Left cardiac atrium (tissue), 4 donors: ENCODE measurements at regions not wholly inside any gene's neighbourhood (a gene's known extent, or its start where the extent isn't known, plus 50 kb on each side); places are given as distances from the start of the nearest gene placed in this dataset.

ENCODE experiments used
- ATAC-seq, 2 donors: fragments of 200-7000 bp; cut with Tn5 transposase; one replicate each; pipeline ENCODE4 v1.9.1; 2020; ENCODE audit warnings: mild to moderate bottlenecking in 2 of 2, moderate library complexity in 2 of 2
- DNase-seq: peaks from one replicate; pipeline ENCODE4 v3.0.0-alpha.2; 2020
- intact Hi-C, 2 donors: fragments of 100-400 bp; cut with DNase I; formaldehyde crosslinking; loops; one replicate each; pipeline versions ENCODE4 v1.14.1 to v1.15.1; 2022 to 2023
- donor health status: DM: no; HTN: yes; CAD: no.
- donor health status: DM: no; HTN: yes; CAD: no; lungs with severe emphysema.
- donor health status: DM: yes; HTN: yes; CAD: no.
- donor health status: Dilated cardiomyopathy.

GRCh38 chr2:43021791-43022509 is 204.5 kb downstream of the ZFP36L2 start:
- intact Hi-C loops = loop anchor here (5.0 to 10.0 kb wide), 5 partner anchors 40 to 460 kb away; partner anchors contain the start of gene ZFP36L2 (in 1 of the 2)
- ATAC-seq (no peak), DNase-seq (no peak)

GRCh38 chr2:43020990-43021669 is 205.3 kb downstream of the ZFP36L2 start:
- DNase-seq (no peak), ATAC-seq (no peak)
- intact Hi-C loops = loop anchor here (5.0 to 10.0 kb wide), 5 partner anchors 39 to 461 kb away; partner anchors contain the start of gene ZFP36L2 (in 1 of the 2)

- ATAC-seq = no peak
- DNase-seq = no peak
- intact Hi-C loops = loop anchor here (5.0 to 10.0 kb wide), 5 partner anchors 38 to 462 kb away; partner anchors contain the start of gene ZFP36L2 (in 1 of the 2)
Observed at GRCh38 chr2:43020296-43020695, 206.1 kb downstream of the ZFP36L2 start.

GRCh38 chr2:43019536-43020183 is 206.7 kb downstream of the ZFP36L2 start:
- ATAC-seq = no peak
- intact Hi-C loops = loop anchor here (5.0 to 10.0 kb wide), 5 partner anchors 37 to 463 kb away; partner anchors contain the start of gene ZFP36L2 (in 1 of the 2)
- no peak for DNase-seq

- peak in 1 of 2 donors; percentile 20 for ATAC-seq
Observed at GRCh38 chr2:43019025-43019367, 207.4 kb downstream of the ZFP36L2 start.

GRCh38 chr2:43018179-43019024 is 208.0 kb downstream of the ZFP36L2 start:
- ATAC-seq = peak; percentile 95
- DNase-seq = peak; percentile 88
- intact Hi-C loops = no loop called here

More at GRCh38 chr2:43019025-43019367, 207.4 kb downstream of the ZFP36L2 start:
- DNase-seq = no peak
- intact Hi-C loops = no loop called here

GRCh38 chr2:43013821-43014345 is 212.5 kb downstream of the ZFP36L2 start:
- ATAC-seq = no peak
- intact Hi-C loops = no loop called here
- no peak for DNase-seq

DNA sequence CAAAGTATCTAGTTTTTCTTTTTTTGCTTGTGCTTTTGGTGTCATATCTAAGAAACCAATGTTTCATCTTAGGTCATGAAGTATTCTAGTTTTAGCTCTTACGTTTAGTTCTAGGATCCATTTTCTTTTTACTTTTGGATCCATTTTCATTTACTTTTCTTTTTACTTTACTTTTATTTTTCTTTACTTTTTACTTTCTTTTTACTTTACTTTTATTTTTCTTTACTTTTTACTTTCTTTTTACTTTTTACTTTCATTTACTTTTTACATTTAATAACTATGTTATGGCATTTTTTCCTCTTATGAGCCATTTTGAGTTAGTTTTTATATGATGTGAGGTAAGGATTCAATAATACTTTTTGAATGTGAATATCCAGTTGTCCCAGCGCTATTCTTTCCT is 213.4 kb downstream of the ZFP36L2 start:
- ATAC-seq = no peak

DNA sequence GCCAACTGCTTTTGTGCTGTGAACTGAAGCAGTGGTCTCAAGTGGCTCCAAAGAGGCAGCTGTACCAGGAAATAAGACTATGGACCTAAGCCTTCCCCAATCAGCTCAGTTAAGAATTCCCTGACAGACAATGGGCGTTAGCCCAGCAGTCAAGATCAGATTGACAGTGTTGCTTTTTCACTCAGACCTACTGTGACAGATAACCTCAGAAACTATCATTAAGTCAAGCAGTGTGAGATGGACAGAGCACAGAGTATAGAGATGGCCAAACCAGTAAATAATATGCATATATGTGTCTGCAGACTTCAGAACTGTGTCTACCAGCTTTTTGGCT is 215.3 kb downstream of the ZFP36L2 start:
- DNase-seq (no peak), ATAC-seq (no peak)
- intact Hi-C loops = no loop called here

More for the DNA sequence above, 213.4 kb downstream of the ZFP36L2 start:
- no peak for DNase-seq
- intact Hi-C loops = no loop called here

DNA sequence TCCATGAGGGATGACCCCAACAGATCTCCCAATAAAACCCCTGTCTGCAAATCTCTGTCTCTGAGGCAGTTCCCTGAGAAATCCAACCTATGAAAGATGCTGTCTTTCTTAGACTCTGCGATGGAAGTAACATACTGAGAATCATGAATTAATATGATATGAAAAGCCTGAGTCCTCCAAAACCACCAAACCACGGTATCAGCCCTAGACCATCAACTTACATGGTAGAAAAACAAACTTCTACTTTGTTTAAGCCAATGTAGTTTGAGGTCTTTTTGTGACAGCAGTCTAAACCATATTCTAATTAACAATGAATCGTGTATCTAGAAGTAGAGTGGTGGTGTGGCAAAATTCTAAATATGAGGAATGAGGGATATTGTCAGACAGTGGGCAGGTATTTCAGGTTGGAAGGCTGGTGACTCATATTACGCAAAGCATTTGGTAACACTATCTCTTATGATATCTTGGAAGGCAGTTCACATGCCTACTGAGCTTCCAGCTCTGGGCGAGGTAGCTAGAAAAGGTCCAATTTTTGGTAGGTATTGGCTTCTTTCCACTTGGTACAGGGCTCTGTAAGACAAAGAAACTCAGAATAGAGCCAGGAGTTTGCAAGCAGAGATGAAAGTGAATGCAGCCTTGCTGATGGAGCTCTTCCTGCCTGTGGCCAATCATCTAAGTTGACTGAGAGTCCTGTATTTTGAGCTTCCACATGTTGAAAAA is 215.8 kb downstream of the ZFP36L2 start:
- DNase-seq (no peak), ATAC-seq (peak in 1 of 2 donors; percentile 80)
- intact Hi-C loops = no loop called here

DNA sequence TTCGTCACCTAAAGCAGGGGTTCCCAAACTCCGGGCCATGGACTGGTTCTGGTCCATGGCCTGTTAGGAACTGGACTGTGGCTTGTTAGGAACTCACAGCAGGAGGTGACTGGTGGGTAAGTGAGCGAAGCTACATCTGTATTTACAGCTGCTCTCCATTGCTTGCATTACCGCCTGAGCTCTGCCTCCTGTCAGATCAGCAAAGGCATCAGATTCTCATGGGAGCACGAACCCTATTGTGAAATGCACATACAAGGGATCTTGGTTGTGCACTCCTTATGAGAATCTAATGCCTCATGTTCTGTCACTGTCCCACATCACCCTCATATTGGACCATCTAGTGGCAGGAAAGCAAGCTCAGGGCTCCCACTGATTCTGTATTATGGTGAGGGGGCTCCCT is 217.0 kb downstream of the ZFP36L2 start:
- DNase-seq (no peak), ATAC-seq (no peak)
- intact Hi-C loops = no loop called here

- no peak for ATAC-seq
- intact Hi-C loops = no loop called here
- DNase-seq = no peak
Observed at GRCh38 chr2:43008388-43008787, 216.0 kb upstream of the HAAO start.

DNA sequence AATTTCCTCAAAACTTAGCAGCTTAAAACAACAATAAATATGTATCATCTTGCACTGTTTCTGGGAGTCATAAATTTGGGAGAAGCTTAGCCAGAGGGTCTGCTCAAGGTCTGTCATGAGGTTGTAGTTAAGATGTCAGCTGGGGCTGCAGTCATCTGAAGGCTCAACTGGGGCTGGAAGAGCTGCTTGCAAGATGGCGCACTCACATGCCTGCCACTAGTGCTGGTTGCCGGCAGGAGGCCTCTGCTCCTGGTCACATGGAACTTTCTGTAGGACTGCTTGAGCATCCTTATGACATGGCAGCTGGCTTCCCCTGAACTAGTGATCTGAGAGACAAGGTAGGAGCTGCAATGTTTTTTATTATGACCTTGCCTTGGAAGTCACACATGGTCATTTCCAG is 215.5 kb upstream of the HAAO start:
- intact Hi-C loops = no loop called here
- DNase-seq = no peak

DNA sequence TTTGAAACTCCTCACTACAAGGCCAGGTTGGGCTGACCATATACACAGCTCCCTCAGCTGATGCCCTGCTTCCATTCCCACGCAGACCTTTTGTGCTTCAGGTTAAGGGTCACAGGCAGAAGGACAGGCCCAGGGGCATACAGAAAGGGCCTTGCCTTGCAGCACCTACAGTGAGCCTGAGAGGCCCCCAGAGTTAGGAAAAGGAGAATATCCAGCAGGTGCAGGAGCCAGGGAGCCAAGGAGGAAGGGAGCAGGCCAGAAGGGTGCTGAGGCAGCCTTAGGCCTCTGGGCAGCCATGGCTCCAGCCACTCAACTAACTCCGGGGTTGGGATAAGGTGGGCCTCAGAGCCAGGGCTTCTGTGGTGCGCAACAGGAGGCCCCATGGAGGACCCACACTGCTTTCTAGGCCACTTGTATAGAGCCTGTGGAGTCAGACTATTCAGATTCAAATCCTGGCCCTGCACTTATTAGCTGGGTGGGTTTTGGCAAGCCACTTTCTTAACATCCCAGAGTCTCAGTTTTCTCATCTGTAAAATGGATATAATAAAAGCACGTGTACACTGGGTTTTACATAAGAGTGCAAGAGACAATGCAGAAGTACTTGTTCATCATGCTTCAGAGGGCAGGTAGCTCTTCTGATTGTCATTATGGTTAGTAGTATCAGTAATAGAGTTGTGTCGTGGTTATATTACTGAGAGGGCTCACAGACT is 214.6 kb upstream of the HAAO start:
- intact Hi-C loops = no loop called here
- no peak for DNase-seq
- ATAC-seq = no peak

More for the DNA sequence above, 215.5 kb upstream of the HAAO start:
- no peak for ATAC-seq

DNA sequence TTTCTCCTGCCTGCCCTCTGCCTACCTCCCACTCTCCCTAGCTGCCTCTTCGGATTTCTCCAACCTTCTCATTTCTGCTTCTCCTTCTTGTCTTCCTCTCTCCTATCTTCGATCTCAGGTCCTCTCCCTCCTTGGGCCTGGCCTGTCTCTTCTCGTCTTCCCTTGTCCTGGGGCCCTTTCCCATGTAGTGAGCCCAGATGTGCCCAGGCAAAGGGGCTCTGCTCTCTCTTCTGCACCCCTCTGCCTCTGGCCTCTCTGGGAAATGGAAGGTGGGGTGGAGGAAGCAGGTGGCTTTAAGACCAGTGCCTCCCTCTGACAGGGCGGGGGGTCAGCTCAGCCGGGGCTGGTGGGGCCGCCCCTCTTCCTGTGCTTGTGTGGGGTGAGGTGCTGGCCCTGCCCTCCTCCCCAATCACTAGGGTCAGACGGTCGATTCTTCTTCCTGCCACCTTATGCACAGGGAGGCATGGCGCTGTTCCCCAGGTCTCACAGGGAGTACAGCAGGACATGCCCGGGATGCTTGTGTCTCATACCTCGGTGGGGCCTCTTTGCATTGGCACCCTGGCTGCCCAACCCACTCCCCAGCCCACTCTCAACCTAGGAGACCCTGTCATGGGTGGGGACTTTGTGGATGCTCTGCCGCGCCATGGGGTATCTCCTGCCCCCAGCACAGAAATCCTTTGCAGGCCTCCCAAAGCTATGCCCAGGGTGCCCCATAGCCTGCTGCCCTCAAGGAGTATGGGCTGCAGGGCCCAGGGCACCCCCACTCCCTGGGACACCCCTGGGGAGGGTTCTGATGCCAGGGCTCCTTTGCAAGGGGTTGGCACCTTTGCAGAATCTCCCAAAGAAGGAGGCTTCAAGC is 213.8 kb upstream of the HAAO start:
- intact Hi-C loops = no loop called here
- no peak for DNase-seq
- no peak for ATAC-seq

- ATAC-seq = peak; percentile 3 to 27
- DNase-seq = no peak
- intact Hi-C loops = no loop called here
Observed at GRCh38 chr2:43005245-43005974, 213.0 kb upstream of the HAAO start.
